K562 (cell line): ENCODE measurements at regions not wholly inside any gene's neighbourhood (a gene's known extent, or its start where the extent isn't known, plus 50 kb on each side); places are given as distances from the start of the nearest gene placed in this dataset.

ENCODE experiments used
- ATAC-seq: fragments of 200-7000 bp; cut with Tn5 transposase; 3 replicates; pipeline ENCODE4 v1.9.1; 2020; ENCODE audit warnings: moderate library complexity
- BruUV-seq: library from RNA; stranded (reverse); fragments of 400-500 nt; replicated peaks from 2 replicates; lab custom pipeline; 2021; lab: Mats Ljungman, UMichigan
- CTCF ChIA-PET: fragments of 300-600 bp; formaldehyde crosslinking; extraction: SDS; loops from one replicate; lab custom pipeline; 2021; ENCODE audit warnings: low intra/inter-chr PET ratio; lab: Yijun Ruan, JAX
- POLR2A ChIA-PET: fragments of 300-600, 350-650 bp; sonication (Branson Sonifier 250); formaldehyde crosslinking; extraction: SDS; loops from one replicate; lab custom pipeline; 2021; ENCODE audit warnings: antibody characterized with exemption, inconsistent platforms; lab: Yijun Ruan, JAX
- DNase-seq, 4 experiments: peaks; one replicate each; pipeline versions ENCODE4 v3.0.0 to v3.0.0-alpha.2; 2011 to 2018; ENCODE audit warnings: low spot score in 3 of 4, mixed read lengths in 3 of 4; ENCODE audit errors: extremely low read depth in 1 of 4
- FAIRE-seq: peaks from 2 replicates; lab custom pipeline; 2011; peaks lifted over from hg19 to GRCh38; lab: Jason Lieb, UNC
- H2AFZ ChIP-seq: 2 replicates; pipeline ENCODE4 v1.6.0; 2011; ENCODE audit warnings: low read depth, low read length, control low read depth, inconsistent platforms
- H3K27ac ChIP-seq: fragments of 200-600 bp; 3 replicates; pipeline ENCODE4 v1.8.0; 2011; ENCODE audit warnings: low read depth, mild to moderate bottlenecking, control low read depth, inconsistent platforms, low read length, moderate library complexity, mixed read lengths; ENCODE audit errors: extremely low read depth
- H3K27me3 ChIP-seq, 2 experiments: fragments of 300-600 bp in 1 of 2; 2 replicates in 1 of 2; 3 replicates in 1 of 2; pipeline versions ENCODE4 v1.6.0 to v1.8.0; 2011; ENCODE audit warnings: inconsistent platforms in 2 of 2, low read length in 2 of 2, mild to moderate bottlenecking in 1 of 2, mixed read lengths in 1 of 2, moderate library complexity in 1 of 2; ENCODE audit not compliant: control insufficient read depth in 2 of 2, insufficient read depth in 2 of 2
- H3K36me3 ChIP-seq: fragments of 300-600 bp; 3 replicates; pipeline ENCODE4 v1.8.0; 2011; ENCODE audit warnings: mild to moderate bottlenecking, low read length, inconsistent platforms; ENCODE audit not compliant: control insufficient read depth, insufficient read depth
- H3K4me1 ChIP-seq, 2 experiments: fragments of 200-600 bp in 1 of 2; replicated peaks in 1 of 2; 2 replicates in 1 of 2; 3 replicates in 1 of 2; pipeline versions ENCODE4 v1.5.1 to v1.8.0; 2011; ENCODE audit warnings: inconsistent platforms in 2 of 2, low read length in 2 of 2, mild to moderate bottlenecking in 1 of 2, mixed read lengths in 1 of 2, moderate library complexity in 1 of 2; ENCODE audit not compliant: control insufficient read depth in 2 of 2, insufficient read depth in 2 of 2
- H3K4me2 ChIP-seq: 2 replicates; pipeline ENCODE4 v1.6.1; 2011; ENCODE audit warnings: low read length, control low read depth, inconsistent platforms, mixed read lengths; ENCODE audit not compliant: insufficient read depth
- H3K4me3 ChIP-seq: fragments of 200-600 bp; sonication (generic), shearing (Covaris generic); 2 replicates; pipeline ENCODE4 v1.5.1; 2016; ENCODE audit warnings: control low read depth, inconsistent platforms
- H3K79me2 ChIP-seq: fragments of 200-600 bp; 3 replicates; pipeline ENCODE4 v1.8.0; 2011; ENCODE audit warnings: low read length, inconsistent platforms; ENCODE audit not compliant: control insufficient read depth, insufficient read depth
- H3K9ac ChIP-seq, 2 experiments: 2 replicates each; pipeline versions ENCODE4 v1.6.0 to v1.6.1; 2011; ENCODE audit warnings: low read depth in 2 of 2, low read length in 2 of 2, control low read depth in 1 of 2, inconsistent platforms in 1 of 2, mild to moderate bottlenecking in 1 of 2, mixed read lengths in 1 of 2; ENCODE audit not compliant: insufficient read depth in 1 of 2
- H3K9me1 ChIP-seq: one replicate; pipeline ENCODE4 v1.6.0; 2011; ENCODE audit warnings: inconsistent platforms, mild to moderate bottlenecking, low read length, moderate library complexity; ENCODE audit not compliant: control insufficient read depth, insufficient read depth
- H3K9me3 ChIP-seq: replicated peaks from 2 replicates; pipeline ENCODE4 v1.5.1; 2011; ENCODE audit warnings: low read depth, low read length, inconsistent platforms; ENCODE audit not compliant: control insufficient read depth, insufficient read depth
- H4K20me1 ChIP-seq: replicated peaks from 2 replicates; pipeline ENCODE4 v1.6.1; 2011; ENCODE audit warnings: low read length, inconsistent platforms, mixed read lengths; ENCODE audit not compliant: control insufficient read depth, insufficient read depth
- EGR1 ChIP-seq: fragments of 450-650 bp; conservative IDR thresholded peaks from 2 replicates; pipeline ENCODE4 v1.6.1; 2017; ENCODE audit warnings: mild to moderate bottlenecking
- GATAD2A ChIP-seq: fragments of 450-650 bp; IDR thresholded peaks from 2 replicates; pipeline ENCODE4 v1.6.1; 2017
- HCFC1 ChIP-seq: IDR thresholded peaks from 2 replicates; pipeline ENCODE4 v1.6.1; 2012; ENCODE audit warnings: low read depth, low read length, improper control_type of control experiment
- HDAC2 ChIP-seq: fragments of 450-650 bp; IDR thresholded peaks from 2 replicates; pipeline ENCODE4 v1.6.1; 2016; ENCODE audit warnings: mild to moderate bottlenecking
- IRF9 ChIP-seq: fragments of 450-650 bp; IDR thresholded peaks from 2 replicates; pipeline ENCODE4 v1.6.1; 2016; ENCODE audit warnings: missing biosample characterization, missing genetic modification characterization
- MEF2D ChIP-seq: conservative IDR thresholded peaks from 2 replicates; pipeline ENCODE4 v1.6.1; 2016; ENCODE audit warnings: low read depth, missing genetic modification characterization, missing compliant biosample characterization
- SUPT5H ChIP-seq: fragments of 450-650 bp; IDR thresholded peaks from 2 replicates; pipeline ENCODE4 v1.6.1; 2016
- TRIM28 ChIP-seq: fragments of 450-650 bp; IDR thresholded peaks from 2 replicates; pipeline ENCODE4 v1.6.1; 2017
- TSC22D4 ChIP-seq: fragments of 450-650 bp; IDR thresholded peaks from 2 replicates; pipeline ENCODE4 v1.6.1; 2016; ENCODE audit warnings: missing genetic modification characterization, missing biosample characterization, control low read depth
- YBX1 ChIP-seq: fragments of 450-650 bp; IDR thresholded peaks from 2 replicates; pipeline ENCODE4 v1.7.1; 2016; ENCODE audit warnings: mild to moderate bottlenecking
- ZNF3 ChIP-seq: fragments of 250-450 bp; sonication (Bioruptor Pico); IDR thresholded peaks from 2 replicates; pipeline ENCODE4 v1.5.0; 2021; ENCODE audit warnings: mild to moderate bottlenecking, moderate library complexity
- ZNF561 ChIP-seq: fragments of 450-650 bp; formaldehyde crosslinking; conservative IDR thresholded peaks from 2 replicates; pipeline ENCODE4 v1.4.0; 2020; ENCODE audit warnings: mild to moderate bottlenecking, moderate library complexity
- WGBS: fragments of 100-300 bp; shearing (Covaris generic); methylation state at CpG from one replicate; pipeline ENCODE4 v1.1.6; 2016; ENCODE audit warnings: low coverage, mixed read lengths; ENCODE audit not compliant: insufficient coverage; ENCODE audit errors: missing lambda C conversion rate; 5-methylcytosine and 5-hydroxymethylcytosine counted together
- in situ Hi-C: fragments of 300-500 bp; cut with MboI; formaldehyde crosslinking; loops from 4 replicates; pipeline ENCODE4 v1.15.0; 2018; ENCODE audit warnings: inconsistent platforms, mixed read lengths
- intact Hi-C: fragments of 100-400 bp; cut with micrococcal nuclease; formaldehyde crosslinking; loops from 2 replicates; pipeline ENCODE4 v1.14.2; 2022

GRCh38 chr1:60584371-60584770 is 498.0 kb upstream of the NFIA start:
- no peaks in the 10 kb centered on the region for H4K20me1 ChIP-seq
- no peaks in the 10 kb centered on the region for H3K36me3 ChIP-seq
- H3K4me1 ChIP-seq = no peaks in the 10 kb centered on the region
- H3K4me3 ChIP-seq = no peak overlapping the region
- no peaks in the 10 kb centered on the region for H3K79me2 ChIP-seq
- H3K9me1 ChIP-seq = no peaks in the 10 kb centered on the region
- H2AFZ ChIP-seq = no peak overlapping the region
- no peaks in the 10 kb centered on the region for H3K27me3 ChIP-seq
- no TSS peak for BruUV-seq
- no peak for TF ChIP-seq HCFC1
- TF ChIP-seq EGR1 = no peak
- TF ChIP-seq GATAD2A = no peak
- no peak for TF ChIP-seq ZNF561 (CRISPR knock-in tag)
- no peak for TF ChIP-seq SUPT5H
- no peak for TF ChIP-seq MEF2D (tag)
- no peak for TF ChIP-seq YBX1
- TF ChIP-seq HDAC2 = no peak
- TF ChIP-seq TSC22D4 (tag) = no peak
- no peak for TF ChIP-seq IRF9
- TF ChIP-seq ZNF3 (CRISPR knock-in tag) = no peak
- no peak for TF ChIP-seq TRIM28
- TF ChIP-seq, all 486 proteins: peak for 0
- in situ Hi-C loops = no loop called here
- Histone ChIP-seq H3K4me2 (no peak overlapping the region), H3K9me3 (0 out of 2 replicates have a peak, but pooled peaks cover 2% of the 10 kb centered on the region), H3K9ac (no peak overlapping the region), H3K27ac (no peak overlapping the region)
- ChIA-PET CTCF (no interaction called here), POLR2A (interaction anchor here (0.6 to 1.1 kb wide), 2 partner anchors 10 to 18 kb away, joined by 3 read pairs; no protein-coding TSS in a partner anchor)
- DNase-seq (no peak), ATAC-seq (no peak), FAIRE-seq (no peak)
- 0% methylated on average over 2 of the region's 2 CpGs for WGBS
- intact Hi-C loops = no loop called here
